HG02852 (cell line): ENCODE measurements at regions not wholly inside any gene's neighbourhood (a gene's known extent, or its start where the extent isn't known, plus 50 kb on each side); places are given as distances from the start of the nearest gene placed in this dataset.

Source experiments
- ATAC-seq: cut with Tn5 transposase; IDR thresholded peaks from one replicate; pipeline ENCODE4 v1.9.1; 2021; ENCODE audit warnings: mild to moderate bottlenecking, moderate library complexity; ENCODE audit not compliant: unreplicated experiment

DNA sequence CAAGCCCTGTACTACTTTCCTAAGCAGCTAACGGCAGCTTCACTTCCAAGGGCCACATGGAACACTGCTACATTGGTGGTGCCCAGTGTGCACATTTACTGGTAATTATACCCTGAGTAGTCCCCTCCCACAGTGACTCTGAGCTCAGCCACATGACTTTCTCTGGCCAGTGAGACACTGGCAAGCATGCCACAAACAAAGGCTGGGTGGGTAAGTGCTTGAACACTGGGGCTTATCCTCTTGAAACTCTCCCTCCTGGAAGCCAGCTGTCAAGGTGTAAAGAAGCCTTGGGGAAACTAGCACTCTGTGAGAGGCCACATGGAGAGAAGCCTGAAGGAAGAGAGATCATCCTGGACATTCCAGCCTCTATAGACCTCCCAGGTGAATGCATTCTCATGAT lies 54.4 kb upstream of the DRD2 start:
- ATAC-seq: no peak

DNA sequence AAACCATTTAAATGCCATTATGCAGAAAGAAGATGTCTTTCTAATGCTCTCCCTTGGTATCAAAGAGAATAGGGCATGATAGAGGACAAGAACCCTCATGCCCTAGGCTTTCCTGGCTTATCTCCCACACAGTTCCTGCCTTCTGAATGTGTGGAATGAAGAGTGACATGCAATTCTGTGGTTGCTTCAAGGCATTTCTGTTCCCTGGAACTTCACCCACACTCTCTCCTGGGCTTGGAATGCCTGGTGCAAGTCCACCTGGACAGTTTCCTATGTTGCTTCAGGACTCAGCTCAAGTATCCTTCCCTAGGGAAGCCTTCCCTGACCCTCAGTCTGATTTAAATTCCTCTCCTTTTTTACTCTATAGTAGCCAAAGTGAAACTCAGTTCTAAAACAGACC lies 53.8 kb upstream of the DRD2 start:
- ATAC-seq: no peak

DNA sequence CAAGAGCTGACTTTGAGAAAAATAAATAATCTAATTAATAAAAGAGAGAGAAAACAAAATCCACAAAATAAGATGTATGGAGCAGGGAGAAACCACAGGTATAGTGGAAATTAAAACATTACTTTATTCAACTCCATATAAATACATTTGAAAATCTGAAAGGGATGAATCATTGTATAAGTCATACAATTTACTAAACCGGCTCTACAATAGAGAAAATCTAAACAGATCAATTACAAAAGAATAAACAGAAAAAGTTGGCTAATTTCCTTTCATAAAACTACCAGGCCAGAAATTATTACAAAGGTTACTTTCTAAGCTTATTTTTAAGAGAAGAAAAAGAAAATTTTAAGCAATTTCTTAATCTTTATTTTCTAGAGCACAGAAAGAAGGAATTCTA lies 51.3 kb upstream of the DRD2 start:
- no peak for ATAC-seq
